ENCODE measurements at regions not wholly inside any gene's neighbourhood (a gene's known extent, or its start where the extent isn't known, plus 50 kb on each side); places are given as distances from the start of the nearest gene placed in this dataset.
"Not testable (repeated sequence)": the region's sequence is repeated elsewhere in the genome, so short reads cannot be mapped to it uniquely, and the experiment has no call there.

GRCh38 chr5:18745988-18746615, 1111.8 kb downstream of the TAF11L14 start:
- peak; percentile 58 for DNase-seq

- no peak for DNase-seq
These were observed 1115.5 kb downstream of the TAF11L14 start for GRCh38 chr5:18749763-18750162.

GRCh38 chr5:18752317-18752716, 1118.1 kb downstream of the TAF11L14 start:
- no peak for DNase-seq

- DNase-seq = no peak
These were observed 1119.9 kb downstream of the TAF11L14 start for GRCh38 chr5:18754201-18754600.

GRCh38 chr5:18761801-18762200, 1127.5 kb downstream of the TAF11L14 start:
- no peak for DNase-seq

- DNase-seq = no peak
These were observed 1129.9 kb downstream of the TAF11L14 start for GRCh38 chr5:18764161-18764560.

- DNase-seq = no peak
These were observed 1131.0 kb downstream of the TAF11L14 start for GRCh38 chr5:18765304-18765703.

GRCh38 chr5:18771097-18771610, 1136.9 kb downstream of the TAF11L14 start:
- DNase-seq = no peak

- DNase-seq = no peak
These were observed 1138.2 kb downstream of the TAF11L14 start for GRCh38 chr5:18772475-18772874.

- no peak for DNase-seq
These were observed 1144.0 kb downstream of the TAF11L14 start for GRCh38 chr5:18778225-18778624.

- no peak for DNase-seq
These were observed 1155.1 kb downstream of the TAF11L14 start for GRCh38 chr5:18789218-18789998.

- no peak for DNase-seq
These were observed 1157.9 kb downstream of the TAF11L14 start for GRCh38 chr5:18792145-18792544.

GRCh38 chr5:18797222-18797621, 1163.0 kb downstream of the TAF11L14 start:
- DNase-seq = no peak

- no peak for DNase-seq
These were observed 1163.8 kb downstream of the TAF11L14 start for GRCh38 chr5:18798058-18798457.

- no peak for DNase-seq
These were observed 1165.3 kb downstream of the TAF11L14 start for GRCh38 chr5:18799482-18800128.

GRCh38 chr5:18800293-18801025, 1166.2 kb downstream of the TAF11L14 start:
- DNase-seq = no peak

- not testable (repeated sequence) for DNase-seq
These were observed 1167.2 kb downstream of the TAF11L14 start for GRCh38 chr5:18801413-18801812.

- DNase-seq = no peak
These were observed 1168.1 kb downstream of the TAF11L14 start for GRCh38 chr5:18802336-18802735.

- DNase-seq = no peak
These were observed 1171.1 kb downstream of the TAF11L14 start for GRCh38 chr5:18805376-18805775.

- no peak for DNase-seq
These were observed 1173.2 kb downstream of the TAF11L14 start for GRCh38 chr5:18807256-18808149.

- DNase-seq = no peak
These were observed 1176.3 kb downstream of the CDH18 start for GRCh38 chr5:18811661-18812060.

- no peak for DNase-seq
These were observed 1159.6 kb downstream of the CDH18 start for GRCh38 chr5:18828351-18828750.

All from activated CD8-positive, alpha-beta memory T cell treated with anti-CD3 and anti-CD28 coated beads, Interleukin-2, amount 50 U/mL, for 48 hours (primary cell).